Motor neuron (in vitro differentiated cells): ENCODE measurements at regions not wholly inside any gene's neighbourhood (a gene's known extent, or its start where the extent isn't known, plus 50 kb on each side); places are given as distances from the start of the nearest gene placed in this dataset.
"Not testable (repeated sequence)": the region's sequence is repeated elsewhere in the genome, so short reads cannot be mapped to it uniquely, and the experiment has no call there.

Experiments
- ATAC-seq, 8 experiments: fragments of 200-7000 bp; cut with Tn5 transposase; replicated peaks in 6 of 8; 2 replicates each; pipeline ENCODE4 v1.8.0; 2021; ENCODE audit warnings: mild to moderate bottlenecking in 8 of 8, moderate library complexity in 8 of 8
- H3K27ac ChIP-seq, 2 donors: fragments of 250-450 bp; sonication (Bioruptor Pico); 2 replicates each; pipeline ENCODE4 v1.9.0; 2021; ENCODE audit warnings: antibody characterized with exemption in 2 of 2, mild to moderate bottlenecking in 2 of 2, moderate library complexity in 1 of 2
- H3K4me1 ChIP-seq, 2 donors: fragments of 250-450 bp; sonication (Bioruptor Pico); replicated peaks in 1 of 2; 2 replicates each; pipeline ENCODE4 v1.6.1; 2021; ENCODE audit warnings: antibody characterized with exemption in 2 of 2, mild to moderate bottlenecking in 2 of 2, moderate library complexity in 1 of 2
- H3K4me3 ChIP-seq, 5 donors: fragments of 250-450 bp; sonication (Bioruptor Pico); 2 replicates each; pipeline ENCODE4 v1.9.0; 2021; ENCODE audit warnings: antibody characterized with exemption in 5 of 5, mild to moderate bottlenecking in 5 of 5, moderate library complexity in 4 of 5
- WGBS, 10 experiments: fragments of 450-650 bp; shearing (Covaris generic); methylation state at CpG; one replicate each; pipeline ENCODE4 v1.0.0; 2022; 5-methylcytosine and 5-hydroxymethylcytosine counted together
- in situ Hi-C, 9 experiments: fragments of 400-800 bp; cut with MboI; loops; one replicate each; pipeline ENCODE4 v1.15.0; 2021; ENCODE audit warnings: low sequenced_read_pairs in 9 of 9, low pct_unique_long_range_greater_than_20kb in 2 of 9; ENCODE audit not compliant: unreplicated experiment in 9 of 9

GRCh38 chr14:45558183-45558582, 305.2 kb upstream of the MIS18BP1 start:
- ATAC-seq = no peak
- Histone ChIP-seq H3K4me3 (no peak overlapping the region), H3K27ac (no peak overlapping the region), H3K4me1 (no peaks in the 10 kb centered on the region)
- in situ Hi-C loops = no loop called here

- no peak for ATAC-seq
- 22 to 100% (median 100%) methylated on average over 1 of the region's 1 CpG; no CpG with 5 or more reads in 3 of the 10 experiments for WGBS, 10 experiments
- peaks cover 0 to 3% of the 10 kb centered on the region in 2 donors for H3K4me1 ChIP-seq
- H3K27ac ChIP-seq = no peak overlapping the region
- no peak overlapping the region for H3K4me3 ChIP-seq
- in situ Hi-C loops = no loop called here
Observed at GRCh38 chr14:45553981-45554380, 301.0 kb upstream of the MIS18BP1 start.

- ATAC-seq, in situ Hi-C loops, H3K27ac ChIP-seq, H3K4me1 ChIP-seq: not testable (repeated sequence)
- WGBS, 10 experiments = 8 to 60% (median 20%) methylated on average over 1 to 2 of the region's 16 CpGs; no CpG with 5 or more reads in 5 of the 10 experiments
- H3K4me3 ChIP-seq = peak overlapping the region; percentile 8 to 31 (median 20)
Observed at GRCh38 chr14:45551240-45551820, 298.3 kb upstream of the MIS18BP1 start.

GRCh38 chr14:45531022-45531421, 278.0 kb upstream of the MIS18BP1 start:
- Histone ChIP-seq H3K27ac (no peak overlapping the region), H3K4me1 (no peaks in the 10 kb centered on the region), H3K4me3 (no peak overlapping the region)
- 0 to 94% (median 78%) methylated on average over 1 to 2 of the region's 2 CpGs; no CpG with 5 or more reads in 2 of the 10 experiments for WGBS, 10 experiments
- in situ Hi-C loops = no loop called here
- ATAC-seq = no peak

DNA sequence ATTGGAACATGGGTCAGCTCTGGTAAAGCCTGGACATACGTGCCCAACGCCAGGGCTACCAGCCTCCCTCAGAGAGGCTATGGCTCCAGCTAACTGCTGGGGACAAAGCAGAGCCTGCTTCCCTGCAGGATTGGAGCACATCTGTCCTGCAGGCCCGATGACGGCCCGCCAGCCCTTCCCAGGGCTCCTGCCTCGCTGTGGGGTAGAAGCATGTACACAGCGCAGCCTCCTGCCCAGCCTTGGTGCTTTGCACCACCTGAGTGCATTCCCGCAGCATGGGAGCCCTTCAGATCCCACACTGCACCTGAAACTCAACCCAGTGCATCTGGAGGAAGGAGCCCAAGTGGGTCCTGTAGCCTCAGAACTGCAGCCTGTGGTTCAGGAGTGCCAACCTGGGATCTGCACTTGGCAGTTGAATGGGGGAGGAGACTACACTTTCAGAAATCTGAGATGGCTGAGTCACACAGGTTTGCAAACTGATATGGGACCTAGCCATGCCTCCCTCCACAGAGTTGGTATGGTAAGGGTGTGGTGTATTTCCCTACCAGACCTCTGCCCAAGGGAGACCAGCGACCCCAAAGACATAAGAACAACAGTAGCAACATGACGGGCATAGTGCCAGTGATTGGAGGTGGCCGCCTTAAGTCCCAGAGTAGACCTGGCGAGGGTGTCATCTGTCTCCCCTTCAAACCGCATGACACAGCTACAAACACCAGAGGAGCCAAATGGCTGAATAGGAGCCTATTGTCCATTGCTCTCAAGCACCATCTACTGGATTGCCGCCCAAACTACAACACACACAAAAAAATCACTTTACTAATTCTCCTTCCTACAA, 273.9 kb upstream of the MIS18BP1 start:
- Histone ChIP-seq H3K4me1 (no peaks in the 10 kb centered on the region), H3K27ac (no peak overlapping the region), H3K4me3 (no peak overlapping the region)
- peak in 4 of 8 experiments; percentile 51 to 94 (median 76) for ATAC-seq
- in situ Hi-C loops = loop anchor here in 1 of 9 experiments (10.0 kb wide), 1 partner anchor 102 kb away; no protein-coding TSS in a partner anchor
- WGBS, 10 experiments = 0 to 80% (median 65%) methylated on average over 1 to 6 of the region's 14 CpGs; no CpG with 5 or more reads in 1 of the 10 experiments

DNA sequence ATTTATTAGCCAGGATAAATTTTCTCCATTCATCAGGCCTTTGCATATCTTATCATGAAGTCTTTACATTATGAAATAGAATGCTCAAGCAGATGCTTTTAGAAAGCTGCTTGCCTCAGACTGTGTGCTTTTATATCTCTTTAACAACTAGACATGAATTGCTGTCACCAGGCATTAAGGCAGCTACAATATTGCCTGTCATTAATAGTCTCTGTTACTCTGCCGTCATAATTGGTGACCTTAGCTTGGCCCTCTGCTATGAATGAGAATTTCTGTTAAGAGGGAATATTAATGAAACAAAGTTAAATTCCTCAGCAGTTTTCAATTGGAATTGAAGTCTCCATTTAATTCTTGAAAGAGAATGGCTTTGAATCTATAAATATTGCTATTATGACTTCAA, 266.8 kb upstream of the MIS18BP1 start:
- ATAC-seq = peak in 4 of 8 experiments; percentile 37 to 77 (median 52)
- Histone ChIP-seq H3K4me1 (peaks cover 0 to 6% of the 10 kb centered on the region in 2 donors), H3K4me3 (no peak overlapping the region), H3K27ac (no peak overlapping the region)
- in situ Hi-C loops = loop anchor here in 1 of 9 experiments (10.0 to 25.0 kb wide), 2 partner anchors 95 to 232 kb away; no protein-coding TSS in a partner anchor
- WGBS, 10 experiments = 0 to 100% (median 29%) methylated on average over 1 of the region's 1 CpG; no CpG with 5 or more reads in 1 of the 10 experiments

GRCh38 chr14:45492876-45493275, 239.9 kb upstream of the MIS18BP1 start:
- ATAC-seq = no peak
- H3K4me3 ChIP-seq = no peak overlapping the region
- H3K27ac ChIP-seq = no peak overlapping the region
- in situ Hi-C loops = no loop called here
- no peaks in the 10 kb centered on the region for H3K4me1 ChIP-seq
- 21 to 100% (median 40%) methylated on average over 1 to 3 of the region's 4 CpGs; no CpG with 5 or more reads in 5 of the 10 experiments for WGBS, 10 experiments

- ATAC-seq = no peak
- no peak overlapping the region for H3K4me3 ChIP-seq
- no peak overlapping the region for H3K27ac ChIP-seq
- no peaks in the 10 kb centered on the region for H3K4me1 ChIP-seq
- no CpG with 5 or more reads among the region's 3 CpGs for WGBS, 10 experiments
- in situ Hi-C loops = no loop called here
Observed at GRCh38 chr14:45491914-45492313, 238.9 kb upstream of the MIS18BP1 start.

DNA sequence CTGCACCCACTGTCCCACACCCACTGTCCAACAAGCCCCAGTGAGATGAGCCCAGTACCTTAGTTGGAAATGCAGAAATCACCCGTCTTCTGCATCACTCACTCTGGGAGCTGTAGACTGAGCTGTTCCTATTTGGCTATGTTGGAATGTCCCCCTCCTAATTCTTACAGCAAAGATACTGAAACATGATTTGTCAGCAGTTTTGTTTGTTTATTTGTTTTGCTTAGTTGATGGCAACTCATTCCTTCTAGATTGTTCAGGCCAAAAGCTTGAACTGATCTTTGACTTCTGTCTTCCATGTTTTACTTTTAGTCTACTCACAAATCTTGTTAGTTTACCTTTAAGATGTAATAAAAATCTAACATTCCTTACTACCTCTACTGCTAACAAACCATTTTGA, 233.6 kb upstream of the MIS18BP1 start:
- in situ Hi-C loops = no loop called here
- Histone ChIP-seq H3K27ac (no peak overlapping the region), H3K4me3 (no peak overlapping the region), H3K4me1 (no peaks in the 10 kb centered on the region)
- ATAC-seq = no peak
- WGBS, 10 experiments = 50 to 83% methylated on average over 1 of the region's 1 CpG; no CpG with 5 or more reads in 8 of the 10 experiments

DNA sequence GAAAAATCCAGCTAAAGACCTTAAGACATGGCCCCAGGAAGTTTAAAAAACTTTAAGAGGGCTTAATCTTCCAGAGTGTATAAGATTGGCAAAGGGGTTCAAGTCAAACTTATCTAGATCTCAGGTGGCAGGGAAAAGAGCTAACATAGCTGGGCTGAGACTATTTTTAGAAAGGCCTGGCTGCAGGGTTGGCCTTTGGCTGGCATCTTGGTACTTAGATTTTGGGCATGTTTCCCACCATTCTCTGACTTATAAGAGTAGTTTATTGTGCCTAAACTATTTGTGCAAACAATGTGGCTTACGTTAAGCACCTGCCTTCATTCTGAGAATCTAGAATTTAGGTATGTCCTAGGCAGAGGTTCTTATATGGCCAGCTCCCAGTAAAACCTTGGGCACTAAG, 214.0 kb upstream of the MIS18BP1 start:
- Histone ChIP-seq H3K4me3 (no peak overlapping the region), H3K4me1 (no peaks in the 10 kb centered on the region), H3K27ac (no peak overlapping the region)
- no peak for ATAC-seq
- 71 to 100% (median 100%) methylated on average over 1 of the region's 1 CpG; no CpG with 5 or more reads in 7 of the 10 experiments for WGBS, 10 experiments
- in situ Hi-C loops = no loop called here

GRCh38 chr14:45434221-45434620, 181.2 kb upstream of the MIS18BP1 start:
- in situ Hi-C loops = no loop called here
- 0 to 63% (median 27%) methylated on average over 1 of the region's 1 CpG; no CpG with 5 or more reads in 5 of the 10 experiments for WGBS, 10 experiments
- Histone ChIP-seq H3K4me3 (no peak overlapping the region), H3K27ac (no peak overlapping the region), H3K4me1 (peaks cover 0 to 4% of the 10 kb centered on the region in 2 donors)
- ATAC-seq = no peak

- Histone ChIP-seq H3K27ac (no peak overlapping the region), H3K4me1 (no peaks in the 10 kb centered on the region), H3K4me3 (no peak overlapping the region)
- WGBS, 10 experiments = 0 to 29% (median 0%) methylated on average over 1 to 2 of the region's 2 CpGs
- in situ Hi-C loops = loop anchor here in 1 of 9 experiments (10.0 kb wide), 1 partner anchor 98 kb away; no protein-coding TSS in a partner anchor
- peak in 4 of 8 experiments; percentile 26 to 85 (median 76) for ATAC-seq
Observed at GRCh38 chr14:45426685-45427282, 173.8 kb upstream of the MIS18BP1 start.

GRCh38 chr14:45406942-45407341, 153.9 kb upstream of the MIS18BP1 start:
- peak in 5 of 8 experiments; percentile 12 to 69 (median 34) for ATAC-seq
- 17 to 100% (median 70%) methylated on average over 1 to 2 of the region's 2 CpGs; no CpG with 5 or more reads in 2 of the 10 experiments for WGBS, 10 experiments
- peaks cover 0 to 8% of the 10 kb centered on the region in 2 donors for H3K4me1 ChIP-seq
- in situ Hi-C loops = no loop called here
- no peak overlapping the region for H3K27ac ChIP-seq
- no peak overlapping the region for H3K4me3 ChIP-seq
